RCC 7860 (cell line): ENCODE measurements at regions not wholly inside any gene's neighbourhood (a gene's known extent, or its start where the extent isn't known, plus 50 kb on each side); places are given as distances from the start of the nearest gene placed in this dataset.
A peak's percentile ranks its signal among the peaks of the same experiment; 100 is the strongest.

Source experiments
- DNase-seq: peaks from one replicate; pipeline ENCODE4 v3.0.0-alpha.2; 2015; ENCODE audit warnings: low spot score
- FAIRE-seq: peaks from 2 replicates; lab custom pipeline; 2012; peaks lifted over from hg19 to GRCh38; lab: Jason Lieb, UNC

GRCh38 chr6:142500250-142500786 lies 198.5 kb downstream of the ADGRG6 start:
- no peak for FAIRE-seq
- DNase-seq = no peak

GRCh38 chr6:142501795-142502194 lies 200.0 kb downstream of the ADGRG6 start:
- FAIRE-seq = no peak
- DNase-seq = no peak

GRCh38 chr6:142507065-142507464 lies 205.3 kb downstream of the ADGRG6 start:
- no peak for DNase-seq
- no peak for FAIRE-seq

GRCh38 chr6:142510211-142510610 lies 208.4 kb downstream of the ADGRG6 start:
- DNase-seq (no peak), FAIRE-seq (no peak)

- no peak for FAIRE-seq
- DNase-seq = no peak
These were observed 216.3 kb downstream of the ADGRG6 start for GRCh38 chr6:142518126-142518525.

- FAIRE-seq (no peak), DNase-seq (no peak)
These were observed 217.0 kb downstream of the ADGRG6 start for GRCh38 chr6:142518761-142519160.

- no peak for FAIRE-seq
- no peak for DNase-seq
These were observed 220.0 kb downstream of the ADGRG6 start for GRCh38 chr6:142521791-142522190.

GRCh38 chr6:142523515-142524375 lies 221.9 kb downstream of the ADGRG6 start:
- FAIRE-seq (no peak), DNase-seq (no peak)

- DNase-seq = peak; percentile 63
- FAIRE-seq = no peak
These were observed 228.8 kb downstream of the ADGRG6 start for GRCh38 chr6:142530566-142530965.

- DNase-seq = peak; percentile 90
- peak; percentile 94 for FAIRE-seq
These were observed 229.9 kb downstream of the ADGRG6 start for GRCh38 chr6:142531727-142532126.

- DNase-seq = no peak
- FAIRE-seq = no peak
These were observed 232.3 kb downstream of the ADGRG6 start for GRCh38 chr6:142534076-142534475.

- FAIRE-seq (no peak), DNase-seq (no peak)
These were observed 232.7 kb downstream of the ADGRG6 start for GRCh38 chr6:142534484-142534883.

GRCh38 chr6:142537612-142538478 lies 236.0 kb downstream of the ADGRG6 start:
- no peak for DNase-seq
- FAIRE-seq = no peak

- DNase-seq (peak; percentile 56), FAIRE-seq (no peak)
These were observed 241.0 kb downstream of the ADGRG6 start for GRCh38 chr6:142542704-142543233.

- DNase-seq = no peak
- no peak for FAIRE-seq
These were observed 241.8 kb downstream of the ADGRG6 start for GRCh38 chr6:142543606-142544005.

GRCh38 chr6:142544199-142544838 lies 242.5 kb downstream of the ADGRG6 start:
- FAIRE-seq = no peak
- no peak for DNase-seq

GRCh38 chr6:142545147-142545546 lies 243.3 kb downstream of the ADGRG6 start:
- DNase-seq = no peak
- FAIRE-seq = no peak

GRCh38 chr6:142548566-142548965 lies 246.8 kb downstream of the ADGRG6 start:
- FAIRE-seq (no peak), DNase-seq (no peak)

GRCh38 chr6:142550310-142551063 lies 248.7 kb downstream of the ADGRG6 start:
- DNase-seq (no peak), FAIRE-seq (no peak)

GRCh38 chr6:142551274-142551811 lies 249.5 kb downstream of the ADGRG6 start:
- peak; percentile 66 for DNase-seq
- peak; percentile 48 for FAIRE-seq
